Tongue (tissue), 1 donor: ENCODE measurements at regions not wholly inside any gene's neighbourhood (a gene's known extent, or its start where the extent isn't known, plus 50 kb on each side); places are given as distances from the start of the nearest gene placed in this dataset.
A peak's percentile ranks its signal among the peaks of the same experiment; 100 is the strongest.
"Not testable (repeated sequence)": the region's sequence is repeated elsewhere in the genome, so short reads cannot be mapped to it uniquely, and the experiment has no call there.

Source experiments
- DNase-seq: peaks from one replicate; pipeline ENCODE4 v3.0.0-alpha.2; 2015

DNA sequence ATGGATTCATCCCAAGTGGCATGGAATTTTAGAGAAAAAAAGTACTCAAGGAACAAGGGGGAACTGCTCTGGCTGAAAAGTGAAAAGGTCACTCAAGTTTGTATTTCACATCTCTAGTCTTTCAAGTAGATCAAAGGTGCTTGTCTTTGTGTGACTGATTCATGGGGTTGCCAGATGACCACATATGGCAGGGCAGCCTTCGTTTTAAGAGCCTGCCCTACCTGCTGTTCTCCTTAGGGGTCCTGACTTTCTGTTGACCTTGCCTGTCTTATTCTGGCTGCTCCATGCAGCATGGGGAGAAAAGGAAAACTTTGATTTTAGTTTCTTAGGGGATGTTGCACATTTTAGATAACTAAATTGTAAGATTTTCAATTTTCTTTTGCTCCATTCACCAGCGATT lies 877.7 kb downstream of the TLE1 start:
- no peak for DNase-seq

DNA sequence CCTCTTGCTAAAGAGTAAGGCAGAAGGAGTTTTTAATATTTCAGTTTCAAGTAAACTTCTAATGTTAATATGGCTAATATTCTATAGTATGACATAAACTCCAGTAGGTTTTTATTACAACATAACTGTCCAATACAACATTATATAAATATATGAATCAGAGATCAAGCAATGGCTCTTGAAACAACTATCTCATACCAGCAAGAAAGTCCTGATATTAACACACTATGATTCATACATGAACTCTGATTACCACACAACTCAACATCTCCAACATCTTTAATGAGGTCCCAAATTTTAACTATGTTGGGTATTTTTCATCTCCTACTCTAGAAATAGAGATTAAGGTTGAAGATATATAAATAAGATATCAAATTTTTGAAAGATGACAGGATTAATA lies 878.3 kb downstream of the TLE1 start:
- DNase-seq = no peak

DNA sequence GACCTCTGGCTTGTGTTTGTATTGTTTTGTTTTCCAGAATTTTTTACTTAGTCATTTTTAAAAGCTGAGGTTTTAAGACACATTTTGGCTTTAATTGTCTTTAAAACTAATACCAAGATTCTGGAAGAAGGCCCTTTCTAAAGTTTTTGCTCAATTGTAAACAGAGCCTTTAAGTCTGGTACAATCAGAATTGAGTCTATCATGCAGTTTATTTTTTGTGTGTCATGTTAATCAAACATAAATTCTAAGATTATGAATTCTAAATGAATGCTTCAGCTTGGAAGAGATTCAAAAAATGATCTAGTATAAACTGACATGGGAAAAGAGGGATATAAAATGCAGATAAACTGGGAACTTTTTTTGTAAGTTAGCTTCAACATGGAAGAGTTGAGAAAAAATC lies 882.7 kb downstream of the TLE1 start:
- peak; percentile 5 for DNase-seq

DNA sequence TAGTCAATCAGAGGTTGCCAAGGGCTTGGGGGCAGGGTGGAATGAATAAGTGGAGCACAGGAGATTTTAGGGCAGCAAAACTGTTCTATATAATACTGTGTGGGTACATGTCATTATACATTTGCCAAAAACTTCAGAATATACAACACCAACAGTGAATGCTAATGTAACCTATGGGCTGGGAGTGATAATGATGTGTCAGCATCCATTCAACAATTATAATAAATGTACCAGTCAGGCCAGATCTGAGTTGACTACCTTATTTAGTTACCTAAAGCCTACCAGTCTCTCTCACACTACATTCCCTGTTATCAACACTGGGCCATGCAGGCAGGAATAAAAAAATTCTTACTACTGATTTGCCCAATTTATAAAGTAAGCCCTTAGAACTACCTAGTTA lies 884.5 kb downstream of the TLE1 start:
- no peak for DNase-seq

DNA sequence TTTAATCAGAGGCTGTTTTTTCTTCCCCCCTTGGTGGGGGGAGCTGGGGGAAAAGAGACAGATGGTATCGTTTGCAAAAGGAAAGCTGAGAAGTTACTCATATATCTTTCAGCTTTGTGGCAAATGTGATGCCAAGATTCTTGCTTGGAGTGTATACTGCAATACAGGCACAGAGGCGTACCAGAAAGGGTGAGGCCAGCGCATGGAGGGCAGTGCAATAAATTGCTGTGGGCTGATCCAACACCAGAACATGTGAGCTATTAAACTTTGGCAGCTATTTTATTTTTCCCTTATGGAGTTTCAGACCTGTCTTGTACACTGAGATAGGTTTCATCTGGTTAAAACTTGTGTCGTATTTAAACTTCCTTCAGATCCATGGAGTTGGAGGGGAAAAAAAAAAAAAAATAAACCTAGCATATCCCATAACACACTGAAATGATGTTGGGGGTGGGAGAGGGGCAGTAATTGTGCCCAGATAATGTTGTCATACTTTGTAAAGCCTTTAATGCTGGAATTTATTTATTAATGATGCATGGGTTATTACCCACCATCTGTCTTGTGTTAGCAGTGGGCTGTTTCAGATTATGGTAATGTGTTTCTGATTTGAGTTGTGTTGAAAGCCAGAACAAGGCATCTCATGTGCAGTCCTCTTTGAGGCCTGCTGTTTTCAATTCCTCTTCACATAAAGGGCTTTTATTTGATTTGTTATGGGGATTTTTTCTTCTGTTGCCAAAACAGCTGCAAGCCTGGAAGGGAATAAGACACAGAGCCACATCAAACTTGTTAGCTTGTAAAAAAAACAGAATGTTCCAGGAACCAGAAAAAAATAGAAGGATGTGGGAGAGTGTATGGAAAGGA lies 891.3 kb downstream of the TLE1 start:
- DNase-seq = peak; percentile 98

DNA sequence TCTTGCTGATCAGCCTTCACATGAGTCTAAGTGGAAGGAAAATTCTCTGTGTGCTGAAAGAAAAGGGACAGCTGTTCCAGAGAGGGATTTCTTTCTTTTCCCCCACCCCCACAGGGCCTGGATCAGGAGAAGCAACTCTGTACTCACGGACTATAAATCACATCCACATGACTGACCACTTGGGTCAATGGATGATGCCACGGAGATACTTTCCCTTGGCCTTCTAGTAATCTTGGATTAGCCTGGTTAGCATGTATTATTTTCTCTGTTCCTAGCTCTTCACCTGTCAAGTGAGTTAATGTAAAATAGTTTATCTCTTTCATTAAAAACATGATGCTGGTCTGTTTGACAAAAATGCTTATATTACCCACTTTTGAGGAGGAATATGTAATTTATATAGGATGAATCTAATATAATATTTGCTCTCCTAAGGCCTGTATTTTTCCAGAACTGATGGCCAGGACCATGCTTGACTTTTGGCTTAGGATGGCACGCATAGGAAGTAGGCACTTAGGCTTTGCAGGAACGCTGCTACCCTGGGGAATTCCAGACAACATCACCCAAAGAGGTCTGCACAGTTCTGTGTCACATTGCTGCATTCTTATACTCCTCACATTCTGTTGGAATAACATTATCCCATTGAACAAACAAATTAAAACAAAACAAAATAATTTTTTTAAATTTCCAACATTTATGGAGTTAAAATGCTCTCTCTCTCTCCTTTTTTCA lies 892.1 kb downstream of the TLE1 start:
- peak; percentile 84 for DNase-seq

DNA sequence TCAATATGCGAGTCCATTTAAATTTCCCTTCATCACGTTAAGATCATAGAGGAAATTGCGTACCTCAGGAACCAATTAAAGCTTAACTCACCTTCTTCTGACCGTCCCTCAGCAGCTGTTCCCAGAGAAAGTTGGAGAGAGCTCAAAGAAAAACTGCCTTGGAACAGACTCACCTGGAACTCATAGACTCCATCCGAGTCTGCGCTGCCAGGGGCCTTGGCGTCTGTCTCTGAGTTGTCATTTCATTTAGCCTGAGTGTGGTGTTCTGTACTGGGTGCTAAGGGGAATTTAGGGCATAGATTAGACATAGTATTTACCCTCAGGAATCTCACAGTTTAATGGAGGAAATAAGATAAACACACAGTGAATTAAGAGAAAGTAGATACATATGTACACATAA lies 892.7 kb downstream of the TLE1 start:
- peak; percentile 85 for DNase-seq

DNA sequence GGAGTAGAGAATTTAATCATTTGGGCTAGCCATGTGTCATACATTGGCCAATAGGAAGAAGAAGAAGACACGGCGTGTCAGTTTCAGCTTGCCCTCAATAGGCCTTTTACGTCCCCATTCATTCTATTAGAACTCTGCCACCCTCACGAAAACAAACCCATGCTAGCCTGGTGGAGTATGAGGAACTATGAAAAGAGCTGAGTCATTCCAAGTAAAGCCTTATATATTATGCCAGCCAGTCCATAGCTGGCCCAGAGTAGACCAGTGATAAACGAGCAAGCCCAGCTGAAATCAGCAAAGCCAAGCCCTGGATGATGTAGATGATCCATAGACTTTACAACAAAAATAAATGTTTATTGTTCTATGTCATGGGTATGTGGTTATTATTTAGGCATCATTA lies 895.1 kb downstream of the TLE1 start:
- DNase-seq = no peak

DNA sequence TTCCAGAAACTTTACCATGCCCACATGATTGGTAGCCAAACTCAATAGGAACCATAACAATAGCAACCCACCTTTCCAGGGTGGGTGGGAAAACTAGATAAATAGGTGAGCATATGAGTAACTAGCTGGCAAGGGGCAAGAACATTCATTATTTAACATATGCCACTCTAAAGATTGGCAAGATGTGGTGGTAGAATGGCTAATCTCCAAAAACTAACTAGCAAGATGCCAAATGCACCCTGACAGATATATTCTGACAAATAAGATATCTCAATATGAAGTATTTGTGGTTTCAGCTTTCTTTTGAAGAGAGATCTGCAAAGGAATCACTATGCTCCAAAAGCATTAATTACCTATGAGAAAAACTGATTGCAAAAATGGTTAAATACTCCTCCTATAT lies 895.6 kb downstream of the TLE1 start:
- no peak for DNase-seq

DNA sequence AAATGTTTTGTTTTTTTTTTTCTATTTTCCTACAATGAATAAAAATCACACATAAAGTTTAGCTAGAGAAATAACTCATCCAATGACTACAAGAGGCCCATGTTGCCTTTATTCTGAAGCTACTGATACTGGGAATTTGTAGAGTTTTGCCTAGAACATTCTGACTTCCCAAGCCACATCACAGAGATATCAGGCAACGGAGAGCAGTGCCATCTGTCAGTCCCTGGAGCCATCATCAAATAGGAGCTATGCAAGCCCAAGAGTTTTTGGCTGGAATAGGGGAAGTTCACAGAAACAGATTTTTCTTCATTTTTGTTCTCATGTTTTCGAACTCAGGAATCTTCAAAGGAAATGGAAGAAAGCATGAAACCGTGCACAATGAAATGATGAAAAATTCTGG lies 896.6 kb downstream of the TLE1 start:
- DNase-seq = peak; percentile 17

DNA sequence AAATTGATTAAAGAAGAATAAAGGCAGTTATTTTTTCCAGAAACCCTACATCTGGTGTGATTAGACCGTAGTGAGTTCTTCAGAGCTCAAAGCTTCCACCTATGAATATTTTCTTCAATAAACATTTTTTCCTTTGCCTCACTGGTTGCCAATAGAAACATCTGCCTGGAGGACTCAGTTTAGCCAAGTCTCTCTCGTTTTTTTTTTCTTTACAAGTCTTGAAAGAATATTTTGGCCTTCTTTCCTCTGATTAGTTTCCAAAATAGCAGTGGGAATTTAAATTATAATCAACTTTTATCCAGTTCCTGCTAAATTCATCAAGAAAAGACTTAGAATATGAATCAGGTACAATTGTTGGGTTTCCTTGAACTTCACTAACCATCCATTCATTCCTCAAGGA lies 897.5 kb downstream of the TLE1 start:
- peak; percentile 61 for DNase-seq

DNA sequence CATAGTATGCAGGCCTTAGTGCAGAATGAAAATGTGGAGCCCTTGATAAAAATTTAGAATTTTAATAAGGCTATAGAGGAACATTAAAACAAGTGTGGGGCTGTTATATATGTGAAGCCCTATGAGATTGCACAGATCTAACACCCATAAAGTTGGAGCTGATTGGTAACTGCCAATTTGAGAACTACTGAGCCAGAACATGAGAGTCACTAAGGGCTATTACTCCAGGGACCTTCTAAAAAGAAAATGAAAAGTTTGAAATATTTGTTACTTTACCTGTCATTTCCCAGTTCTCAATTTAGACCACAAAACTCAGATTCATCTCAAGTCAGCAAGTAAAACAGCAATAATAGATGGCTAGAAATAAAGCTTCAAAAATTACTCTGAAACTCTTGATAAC lies 898.6 kb downstream of the TLE1 start:
- no peak for DNase-seq

DNA sequence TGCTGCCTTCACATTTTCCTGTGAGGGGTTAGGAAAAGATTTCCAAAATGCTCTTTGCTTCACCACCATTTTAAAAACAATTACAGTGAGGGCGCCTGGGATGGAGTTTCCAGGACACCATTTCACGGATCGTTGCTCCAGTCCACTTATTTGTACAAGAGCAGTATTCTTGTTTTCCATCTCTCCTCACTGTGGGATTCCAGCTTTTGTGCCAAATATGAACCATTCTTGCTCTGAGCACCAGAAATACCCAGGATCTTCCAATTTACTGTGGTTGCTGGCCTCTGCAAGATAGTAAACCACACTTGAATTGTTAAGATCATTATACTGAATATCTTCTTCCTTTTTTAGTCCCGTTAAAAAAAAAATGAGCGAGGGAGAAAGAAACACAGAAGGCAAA lies 899.5 kb downstream of the TLE1 start:
- DNase-seq = no peak

DNA sequence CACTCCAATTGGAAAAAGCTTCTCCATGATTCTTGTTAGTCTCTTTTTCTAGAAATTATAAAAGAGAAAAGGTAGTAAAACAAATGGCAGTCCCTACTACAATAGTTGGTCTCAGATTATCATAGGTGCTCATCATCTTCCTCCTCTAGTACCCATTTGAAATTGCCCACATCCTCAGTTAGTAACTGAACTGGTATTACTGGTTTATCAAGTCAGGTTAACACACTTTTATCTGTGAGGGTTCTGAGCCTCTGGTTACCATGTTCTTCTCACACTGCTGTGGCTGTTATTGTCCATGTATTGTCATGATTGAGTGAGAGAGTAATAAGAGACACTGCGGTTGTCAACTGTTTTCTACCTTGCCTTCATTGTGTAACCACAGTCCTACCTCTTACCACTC lies 901.7 kb downstream of the TLE1 start:
- no peak for DNase-seq

DNA sequence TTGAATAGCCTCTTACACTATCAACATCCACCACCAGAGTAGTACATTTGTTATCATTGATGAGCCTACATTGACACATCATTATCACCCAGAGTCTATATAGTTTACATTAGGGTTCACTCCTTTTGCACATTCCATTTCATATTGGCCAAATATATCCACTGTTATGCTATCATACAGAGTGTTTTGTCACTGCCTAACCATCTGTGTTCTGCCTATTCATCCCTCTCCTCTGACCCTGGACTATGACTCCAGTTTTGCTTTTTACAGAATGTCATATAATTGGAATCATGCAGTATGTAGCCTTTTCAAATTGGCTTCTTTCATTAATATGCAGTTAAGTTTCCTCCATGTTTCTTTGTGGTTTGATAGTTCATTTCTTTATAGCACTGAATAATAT lies 904.7 kb downstream of the TLE1 start:
- no peak for DNase-seq

DNA sequence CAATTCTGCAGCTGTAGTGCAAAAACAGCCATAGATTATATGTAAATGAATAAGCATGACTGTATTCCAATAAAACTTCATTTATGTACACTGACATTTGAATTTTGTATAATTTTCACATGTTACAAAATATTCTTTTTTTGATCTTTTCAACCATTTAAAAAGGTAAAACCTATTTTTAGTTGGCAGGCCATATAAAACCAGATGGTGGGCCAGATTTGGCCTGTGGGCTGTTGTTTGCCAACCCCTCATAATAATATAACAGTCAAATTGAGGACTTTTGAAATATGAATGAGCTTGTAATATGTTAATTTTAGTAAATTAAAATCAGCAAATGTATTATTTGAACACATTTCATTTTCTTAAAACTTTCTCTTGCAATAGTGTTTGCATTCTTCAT lies 913.4 kb downstream of the TLE1 start:
- no peak for DNase-seq

DNA sequence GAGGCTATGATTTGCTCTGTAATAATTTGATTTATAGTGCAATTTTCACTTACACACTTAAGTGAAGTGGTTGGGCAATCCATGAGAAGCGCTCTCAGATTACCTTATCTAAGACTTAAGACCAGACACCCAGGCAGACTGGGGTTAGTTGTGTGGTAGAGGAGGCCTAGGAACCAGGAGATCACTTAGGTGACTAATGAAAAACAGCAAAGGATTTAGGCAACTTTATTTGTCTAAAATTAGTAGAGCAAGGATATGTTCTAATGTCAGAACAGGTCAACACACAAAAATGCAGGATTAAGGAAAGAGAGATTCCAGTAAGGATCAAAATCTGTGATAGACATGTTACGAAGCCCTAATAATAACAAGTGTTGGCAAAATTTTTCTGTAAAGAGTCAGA lies 913.8 kb downstream of the TLE1 start:
- DNase-seq = no peak

DNA sequence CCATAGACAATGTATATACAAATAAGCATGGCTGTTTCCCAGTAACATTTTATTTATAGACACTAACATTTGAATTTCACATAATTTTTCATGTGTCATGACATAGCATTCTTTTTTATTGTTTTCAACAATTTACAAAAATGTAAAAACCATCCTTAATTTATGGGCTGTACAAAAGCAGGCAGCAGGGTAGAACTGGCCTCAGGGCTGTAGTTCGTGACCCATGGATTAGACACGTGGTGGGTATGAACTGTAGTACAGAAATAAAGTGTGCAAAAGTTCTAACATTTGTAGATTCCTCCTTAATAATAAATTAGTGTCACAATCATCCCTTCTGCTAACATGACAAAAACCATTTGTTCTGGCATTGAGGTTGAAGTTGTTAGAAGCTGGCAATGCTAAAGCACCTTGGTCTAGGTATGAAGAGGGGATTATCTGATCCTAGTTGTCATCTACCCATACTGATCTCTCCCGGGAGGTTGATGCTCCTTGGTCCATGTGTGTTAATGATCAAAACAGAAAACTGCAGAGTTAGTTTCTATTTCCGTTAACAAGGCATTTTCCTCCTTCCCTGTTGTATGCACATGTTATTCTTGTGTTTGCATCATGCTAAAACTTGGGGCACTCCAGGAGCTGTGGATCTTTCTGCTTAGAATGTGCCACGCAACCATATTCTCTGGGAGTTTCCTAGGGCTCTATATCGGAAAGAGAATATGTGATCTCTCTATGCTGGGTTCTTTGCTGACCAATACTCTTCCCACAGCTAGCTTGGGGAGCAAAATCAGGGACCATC lies 917.6 kb downstream of the TLE1 start:
- no peak for DNase-seq

DNA sequence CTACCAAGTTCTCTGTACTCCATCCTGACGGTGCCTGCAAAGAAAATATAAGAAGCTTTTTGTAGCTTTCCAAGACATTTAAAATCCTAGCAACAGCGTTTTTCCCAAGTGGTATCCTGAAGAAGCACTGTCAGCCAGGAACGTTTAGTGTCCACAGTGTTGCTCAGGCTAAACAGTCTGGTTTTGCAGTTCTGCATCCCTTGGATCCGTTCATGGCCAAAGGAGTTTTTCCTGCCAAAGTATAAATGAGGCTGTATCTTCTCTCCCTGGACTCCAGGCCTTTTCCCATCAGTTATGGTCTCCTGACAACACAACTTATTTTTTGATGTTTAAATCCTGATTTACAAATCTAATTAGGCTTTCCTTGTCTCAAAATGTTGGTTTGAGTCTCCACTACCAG lies 925.8 kb downstream of the TLE1 start:
- peak; percentile 78 for DNase-seq

DNA sequence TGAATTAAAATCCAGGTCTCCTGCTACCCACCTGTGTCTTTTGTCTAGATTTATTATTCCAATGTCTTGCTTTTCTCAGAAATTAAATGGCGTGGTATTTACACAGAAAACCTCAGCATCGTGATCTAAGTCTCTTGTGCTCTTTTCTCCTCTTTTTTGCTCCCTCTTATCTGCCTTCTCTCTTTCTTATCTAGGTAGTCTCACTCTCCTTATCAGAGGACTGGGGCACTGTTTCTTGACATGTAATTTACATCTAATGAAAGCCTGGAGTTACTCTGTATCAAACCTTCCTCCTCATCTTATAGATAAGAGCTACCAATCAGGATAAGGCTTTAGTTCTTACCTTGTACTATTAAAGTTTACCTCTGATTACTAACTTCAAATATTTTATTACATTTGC lies 933.8 kb downstream of the TLE1 start:
- no peak for DNase-seq

DNA sequence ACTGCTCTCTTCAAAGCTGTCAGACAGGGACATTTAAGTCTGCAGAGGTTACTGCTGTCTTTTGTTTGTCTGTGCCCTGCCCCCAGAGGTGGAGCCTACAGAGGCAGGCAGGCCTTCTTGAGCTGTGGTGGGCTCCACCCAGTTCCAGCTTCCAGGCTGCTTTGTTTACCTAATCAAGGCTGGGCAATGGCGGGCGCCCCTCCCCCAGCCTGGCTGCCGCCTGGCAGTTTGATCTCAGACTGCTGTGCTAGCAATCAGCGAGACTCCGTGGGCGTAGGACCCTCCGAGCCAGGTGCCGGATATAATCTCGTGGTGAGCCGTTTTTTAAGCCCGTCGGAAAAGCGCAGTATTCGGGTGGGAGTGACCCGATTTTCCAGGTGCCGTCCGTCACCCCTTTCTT lies 942.3 kb downstream of the TLE1 start:
- not testable (repeated sequence) for DNase-seq

DNA sequence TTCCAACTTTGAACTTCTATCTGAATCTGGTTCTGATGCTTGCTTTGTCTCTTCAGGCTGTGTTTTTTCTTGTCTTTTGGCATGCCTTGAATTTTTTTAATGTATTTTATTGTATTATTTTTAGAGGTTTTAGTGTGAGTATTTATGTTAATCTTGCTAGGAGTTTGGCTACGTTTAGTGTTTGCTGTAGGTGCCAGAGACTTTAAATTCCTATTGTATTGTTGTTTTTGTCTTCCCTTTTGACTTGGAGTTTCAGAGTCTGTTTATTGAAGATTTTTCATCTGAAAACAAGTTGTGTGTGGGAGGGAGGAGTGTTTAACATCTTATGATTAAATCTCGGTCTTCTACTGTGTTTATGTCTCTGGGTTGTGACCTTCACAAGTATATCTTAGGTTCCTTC lies 956.8 kb downstream of the TLE1 start:
- peak; percentile 1 for DNase-seq

DNA sequence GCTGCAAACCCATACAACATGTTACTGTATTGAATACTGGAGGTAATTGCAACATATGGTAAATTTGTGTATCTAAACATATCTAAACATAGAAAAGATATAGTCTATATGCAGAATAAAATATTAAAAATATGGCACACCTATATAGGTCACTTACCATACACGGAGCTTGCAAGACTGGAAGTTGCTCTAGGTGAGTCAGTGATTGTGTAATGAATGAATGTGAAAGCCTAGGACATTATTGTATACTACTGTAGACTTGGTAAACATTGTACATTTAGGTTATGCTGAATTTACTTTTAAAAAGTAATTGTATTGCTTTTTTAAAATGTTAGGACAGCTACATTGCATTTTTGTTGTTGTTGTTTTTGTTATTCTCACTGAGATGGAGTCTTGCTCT lies 968.8 kb downstream of the TLE1 start:
- DNase-seq = no peak
